GM10248 (cell line): ENCODE measurements at regions not wholly inside any gene's neighbourhood (a gene's known extent, or its start where the extent isn't known, plus 50 kb on each side); places are given as distances from the start of the nearest gene placed in this dataset.

Source experiments
- CTCF ChIA-PET: fragments of 300-600 bp; sonication (Branson Sonifier 250); formaldehyde crosslinking; extraction: SDS; loops from one replicate; lab custom pipeline; 2021; ENCODE audit warnings: antibody characterized with exemption; lab: Yijun Ruan, JAX
- POLR2A ChIA-PET: fragments of 350-650 bp; sonication (Branson Sonifier 250); formaldehyde crosslinking; extraction: SDS; loops from one replicate; lab custom pipeline; 2020; ENCODE audit warnings: antibody characterized with exemption; lab: Yijun Ruan, JAX
- DNase-seq: peaks from one replicate; pipeline ENCODE4 v3.0.0; 2012; ENCODE audit errors: extremely low spot score
- TF ChIP-seq, protein P1 (sequence below): IDR thresholded peaks from 2 replicates; pipeline ENCODE4 v1.5.1; 2012; ENCODE audit warnings: mild to moderate bottlenecking, low read depth; ENCODE audit errors: extremely low read depth, missing control alignments, control extremely low read depth

DNA sequence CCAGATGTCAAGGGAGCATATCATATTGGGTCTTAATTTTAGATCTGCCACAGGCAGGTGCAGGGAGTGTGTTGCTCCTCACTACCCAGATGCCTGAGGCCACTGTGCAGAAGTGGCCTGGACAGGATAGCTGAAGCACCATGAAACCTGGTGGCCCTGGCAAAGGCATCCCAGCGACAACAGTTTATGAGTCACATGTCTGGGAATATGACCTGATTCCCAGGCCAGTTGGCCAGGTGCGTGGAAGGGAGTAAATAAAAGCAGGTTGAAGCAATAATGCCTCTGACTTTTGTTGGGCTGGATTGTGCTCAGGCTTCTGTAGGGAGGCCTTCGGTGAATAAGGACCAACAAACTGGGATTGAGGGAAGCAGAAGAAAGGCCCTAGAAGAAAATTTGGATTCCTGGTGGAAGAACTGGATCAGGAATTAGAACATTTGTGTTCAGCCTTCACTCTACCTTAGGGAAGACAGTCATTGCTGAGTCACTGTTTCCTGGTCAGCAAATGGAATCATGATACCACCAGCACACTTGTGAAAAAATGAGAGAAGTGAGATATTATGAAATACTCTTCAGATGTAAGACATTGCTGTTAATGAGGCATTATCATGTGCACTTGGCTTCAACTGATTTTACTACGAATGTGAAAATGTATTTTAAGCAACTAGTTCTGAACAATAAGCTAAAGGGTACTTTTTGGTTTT is 78.4 kb upstream of the ZNF516 start:
- CTCF ChIA-PET = interaction anchor here (0.7 kb wide), 1 partner anchor 23 kb away, joined by 3 read pairs; no protein-coding TSS in a partner anchor
- TF ChIP-seq, protein P1, sequence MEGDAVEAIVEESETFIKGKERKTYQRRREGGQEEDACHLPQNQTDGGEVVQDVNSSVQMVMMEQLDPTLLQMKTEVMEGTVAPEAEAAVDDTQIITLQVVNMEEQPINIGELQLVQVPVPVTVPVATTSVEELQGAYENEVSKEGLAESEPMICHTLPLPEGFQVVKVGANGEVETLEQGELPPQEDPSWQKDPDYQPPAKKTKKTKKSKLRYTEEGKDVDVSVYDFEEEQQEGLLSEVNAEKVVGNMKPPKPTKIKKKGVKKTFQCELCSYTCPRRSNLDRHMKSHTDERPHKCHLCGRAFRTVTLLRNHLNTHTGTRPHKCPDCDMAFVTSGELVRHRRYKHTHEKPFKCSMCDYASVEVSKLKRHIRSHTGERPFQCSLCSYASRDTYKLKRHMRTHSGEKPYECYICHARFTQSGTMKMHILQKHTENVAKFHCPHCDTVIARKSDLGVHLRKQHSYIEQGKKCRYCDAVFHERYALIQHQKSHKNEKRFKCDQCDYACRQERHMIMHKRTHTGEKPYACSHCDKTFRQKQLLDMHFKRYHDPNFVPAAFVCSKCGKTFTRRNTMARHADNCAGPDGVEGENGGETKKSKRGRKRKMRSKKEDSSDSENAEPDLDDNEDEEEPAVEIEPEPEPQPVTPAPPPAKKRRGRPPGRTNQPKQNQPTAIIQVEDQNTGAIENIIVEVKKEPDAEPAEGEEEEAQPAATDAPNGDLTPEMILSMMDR = no peak
- no peak for DNase-seq
- POLR2A ChIA-PET = no interaction called here

DNA sequence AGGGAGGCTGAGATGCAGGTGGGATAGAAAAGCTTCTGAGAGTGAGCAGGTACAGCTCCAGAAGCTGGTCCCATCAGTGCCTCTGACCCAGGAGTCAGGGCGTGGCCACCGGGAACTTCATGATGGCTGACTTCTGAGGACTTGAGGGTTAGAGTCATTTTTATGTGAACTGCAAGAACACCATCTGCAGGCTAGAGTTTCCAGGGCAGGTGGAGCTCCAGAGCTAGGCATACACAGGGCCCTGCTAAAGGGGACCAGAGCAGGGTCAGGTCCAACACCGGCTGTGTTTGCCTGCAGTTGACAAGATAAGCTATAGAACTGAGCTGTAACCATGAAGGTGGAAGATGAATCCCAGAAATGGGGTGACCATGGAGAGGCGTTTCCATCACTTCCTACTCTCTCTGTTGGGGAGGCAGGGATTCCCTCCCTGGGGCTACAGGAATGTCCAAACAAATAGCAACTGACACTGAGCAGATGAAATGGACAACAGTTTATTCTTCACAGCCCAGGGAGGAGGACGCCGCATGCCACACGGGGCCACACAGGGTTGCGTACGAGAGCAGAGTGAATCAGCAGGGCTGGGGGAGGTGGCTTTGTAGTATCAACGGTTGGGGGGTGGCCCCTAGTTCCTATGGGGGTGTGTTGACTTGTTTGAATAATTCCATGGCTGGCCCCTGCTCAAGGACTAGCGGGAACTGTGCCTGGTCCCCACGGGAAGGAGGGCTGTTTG is 77.6 kb upstream of the ZNF516 start:
- ChIA-PET CTCF (interaction anchor here (1.0 kb wide), 1 partner anchor 174 kb away, joined by 3 read pairs; no protein-coding TSS in a partner anchor), POLR2A (no interaction called here)
- TF ChIP-seq, protein P1 = peak; percentile 23
- DNase-seq = no peak

DNA sequence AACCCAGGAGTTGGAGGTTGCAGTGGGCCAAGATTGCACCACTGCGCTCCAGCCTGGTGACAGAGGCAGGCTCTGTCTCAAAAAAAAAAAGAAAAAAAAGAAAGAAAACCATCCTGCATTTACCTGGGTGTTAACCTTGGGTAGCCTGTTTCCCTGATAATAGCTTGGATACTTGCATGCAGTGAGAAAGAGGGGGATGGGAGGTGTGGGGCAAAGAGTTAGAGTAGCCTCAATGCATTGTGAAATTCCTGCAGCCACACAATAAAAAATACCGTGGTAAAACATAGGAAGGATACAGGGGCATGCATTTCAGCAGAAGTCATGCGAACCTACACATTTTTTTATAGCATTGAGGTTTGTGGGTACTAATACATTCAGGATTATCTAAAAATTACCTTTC is 76.6 kb upstream of the ZNF516 start:
- DNase-seq = no peak
- ChIA-PET POLR2A (no interaction called here), CTCF (no interaction called here)
- TF ChIP-seq, protein P1 = no peak

DNA sequence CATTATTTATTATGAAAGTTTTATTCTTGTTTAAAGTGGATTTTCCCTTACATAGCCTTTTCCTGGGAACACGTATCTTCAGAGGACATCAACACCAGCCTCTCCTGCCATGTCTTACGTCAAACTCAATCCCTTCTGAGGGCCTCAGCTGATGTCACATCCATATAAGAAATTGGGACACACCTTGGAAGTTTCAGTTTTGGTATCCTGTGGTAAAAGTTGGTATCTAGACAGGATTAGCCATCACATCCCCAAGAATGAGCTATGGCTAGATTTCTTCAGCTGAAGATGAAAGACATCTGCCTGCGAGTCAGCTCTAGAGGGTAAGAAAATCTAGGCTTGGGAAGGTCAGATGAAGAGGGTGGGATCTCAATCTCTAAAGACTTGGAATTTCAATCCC is 75.8 kb upstream of the ZNF516 start:
- POLR2A ChIA-PET = no interaction called here
- DNase-seq = no peak
- TF ChIP-seq, protein P1 = no peak
- CTCF ChIA-PET = no interaction called here

DNA sequence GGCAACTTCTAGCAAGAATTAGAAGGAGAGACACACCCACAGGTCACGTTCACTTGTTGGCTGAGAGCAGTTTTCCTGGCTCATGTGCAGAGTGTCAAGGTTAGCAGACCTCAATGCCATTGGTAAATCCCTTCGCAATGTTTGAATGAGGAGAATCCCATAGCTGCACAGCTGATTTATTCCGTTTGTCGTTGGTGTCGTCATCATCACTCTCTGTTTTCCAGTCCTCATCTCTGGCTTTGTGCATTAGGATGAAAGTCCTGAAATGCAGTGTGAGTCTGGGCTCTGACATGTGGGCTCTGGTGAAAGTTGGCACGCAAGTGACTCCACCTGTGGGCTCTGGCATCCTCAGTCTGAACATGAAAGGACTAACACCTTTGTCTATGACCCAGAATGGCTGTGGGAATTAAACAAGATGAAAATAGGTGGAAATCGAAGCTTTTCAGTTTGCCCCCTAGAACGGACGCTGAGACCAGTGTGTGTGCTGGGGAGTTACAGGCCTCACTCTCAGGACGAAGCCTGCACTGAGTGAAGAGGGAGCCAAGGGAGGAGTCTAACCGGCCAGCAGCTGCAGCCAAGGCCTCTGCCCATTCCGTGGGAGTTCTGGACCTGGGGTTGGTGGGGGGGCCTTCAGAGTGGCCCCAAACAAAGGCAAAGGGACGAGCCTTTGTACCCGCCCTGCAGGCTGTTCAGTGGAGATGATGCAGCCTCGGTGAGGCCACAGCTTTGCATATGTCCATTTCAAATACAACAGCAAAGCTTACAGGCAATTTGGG is 74.8 kb upstream of the ZNF516 start:
- ChIA-PET CTCF (no interaction called here), POLR2A (no interaction called here)
- TF ChIP-seq, protein P1 = no peak
- no peak for DNase-seq

DNA sequence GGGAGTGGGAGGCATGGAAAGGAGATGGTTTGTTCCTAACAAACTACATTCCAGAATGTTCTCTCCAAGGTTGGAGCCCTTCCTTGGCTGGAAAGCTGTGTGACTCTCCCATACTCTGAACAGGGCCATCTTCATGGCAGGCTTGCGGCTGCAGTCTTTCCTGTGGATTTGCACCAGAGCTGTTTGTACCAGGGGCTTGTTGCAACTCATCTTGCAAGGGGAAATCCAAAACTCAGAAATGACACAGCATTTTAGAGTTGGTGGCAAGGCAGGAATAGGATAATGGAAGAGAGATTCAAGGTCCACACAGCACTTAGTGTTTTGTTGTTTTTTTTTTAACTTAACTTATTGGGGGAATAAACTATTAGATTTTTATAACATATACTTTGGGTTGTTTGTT is 73.7 kb upstream of the ZNF516 start:
- DNase-seq = no peak
- ChIA-PET POLR2A (no interaction called here), CTCF (interaction anchor here (1.3 kb wide), 1 partner anchor 170 kb away, joined by 3 read pairs; no protein-coding TSS in a partner anchor)
- TF ChIP-seq, protein P1 = no peak
